ENCODE measurements at regions not wholly inside any gene's neighbourhood (a gene's known extent, or its start where the extent isn't known, plus 50 kb on each side); places are given as distances from the start of the nearest gene placed in this dataset.

GRCh38 chr6:148080315-148080714 lies 262.3 kb upstream of the SASH1 start:
- H3K36me3 ChIP-seq (ENCODE audit: control insufficient read depth, insufficient read depth, low read length) = no peaks in the 10 kb centered on the region
- H3K27ac ChIP-seq (ENCODE audit: low read length) = no peak overlapping the region
- WGBS (ENCODE audit: insufficient coverage, low lambda C conversion rate) = no CpG with 5 or more reads among the region's 1 CpG
- H3K4me3 ChIP-seq (ENCODE audit: low read length) = no peak overlapping the region
- DNase-seq = no peak
- H3K4me1 ChIP-seq (ENCODE audit: control insufficient read depth, insufficient read depth, low read length) = no peaks in the 10 kb centered on the region
- H3K27me3 ChIP-seq (ENCODE audit: control insufficient read depth, insufficient read depth, low read length) = no peaks in the 10 kb centered on the region
- no peaks in the 10 kb centered on the region for H3K9me3 ChIP-seq (ENCODE audit: control insufficient read depth, low read depth, low read length)

GRCh38 chr6:148081076-148081475 lies 261.6 kb upstream of the SASH1 start:
- no peak overlapping the region for H3K27ac ChIP-seq (ENCODE audit: low read length)
- DNase-seq = no peak
- no peaks in the 10 kb centered on the region for H3K9me3 ChIP-seq (ENCODE audit: control insufficient read depth, low read depth, low read length)
- no peaks in the 10 kb centered on the region for H3K36me3 ChIP-seq (ENCODE audit: control insufficient read depth, insufficient read depth, low read length)
- no peaks in the 10 kb centered on the region for H3K27me3 ChIP-seq (ENCODE audit: control insufficient read depth, insufficient read depth, low read length)
- no peaks in the 10 kb centered on the region for H3K4me1 ChIP-seq (ENCODE audit: control insufficient read depth, insufficient read depth, low read length)
- WGBS (ENCODE audit: insufficient coverage, low lambda C conversion rate) = 100% methylated on average over 4 of the region's 7 CpGs
- no peak overlapping the region for H3K4me3 ChIP-seq (ENCODE audit: low read length)

- Histone ChIP-seq H3K9me3 (ENCODE audit: control insufficient read depth, low read depth, low read length) (no peaks in the 10 kb centered on the region), H3K36me3 (ENCODE audit: control insufficient read depth, insufficient read depth, low read length) (no peaks in the 10 kb centered on the region), H3K4me1 (ENCODE audit: control insufficient read depth, insufficient read depth, low read length) (no peaks in the 10 kb centered on the region), H3K27me3 (ENCODE audit: control insufficient read depth, insufficient read depth, low read length) (no peaks in the 10 kb centered on the region), H3K27ac (ENCODE audit: low read length) (no peak overlapping the region), H3K4me3 (ENCODE audit: low read length) (no peak overlapping the region)
- WGBS (ENCODE audit: insufficient coverage, low lambda C conversion rate) = 17% methylated on average over 1 of the region's 2 CpGs
- no peak for DNase-seq
Measured at GRCh38 chr6:148082044-148082443, 260.6 kb upstream of the SASH1 start.

GRCh38 chr6:148082696-148083095 lies 259.9 kb upstream of the SASH1 start:
- H3K27me3 ChIP-seq (ENCODE audit: control insufficient read depth, insufficient read depth, low read length) = no peaks in the 10 kb centered on the region
- 75% methylated on average over 1 of the region's 2 CpGs for WGBS (ENCODE audit: insufficient coverage, low lambda C conversion rate)
- H3K9me3 ChIP-seq (ENCODE audit: control insufficient read depth, low read depth, low read length) = no peaks in the 10 kb centered on the region
- H3K4me3 ChIP-seq (ENCODE audit: low read length) = no peak overlapping the region
- no peaks in the 10 kb centered on the region for H3K36me3 ChIP-seq (ENCODE audit: control insufficient read depth, insufficient read depth, low read length)
- no peak for DNase-seq
- no peaks in the 10 kb centered on the region for H3K4me1 ChIP-seq (ENCODE audit: control insufficient read depth, insufficient read depth, low read length)
- H3K27ac ChIP-seq (ENCODE audit: low read length) = no peak overlapping the region

- Histone ChIP-seq H3K4me1 (ENCODE audit: control insufficient read depth, insufficient read depth, low read length) (no peaks in the 10 kb centered on the region), H3K9me3 (ENCODE audit: control insufficient read depth, low read depth, low read length) (peaks cover 7% of the 10 kb centered on the region), H3K27me3 (ENCODE audit: control insufficient read depth, insufficient read depth, low read length) (no peaks in the 10 kb centered on the region), H3K36me3 (ENCODE audit: control insufficient read depth, insufficient read depth, low read length) (no peaks in the 10 kb centered on the region), H3K27ac (ENCODE audit: low read length) (no peak overlapping the region), H3K4me3 (ENCODE audit: low read length) (no peak overlapping the region)
- 100% methylated on average over 2 of the region's 3 CpGs for WGBS (ENCODE audit: insufficient coverage, low lambda C conversion rate)
- DNase-seq = no peak
Measured at GRCh38 chr6:148085631-148086331, 256.9 kb upstream of the SASH1 start.

- Histone ChIP-seq H3K36me3 (ENCODE audit: control insufficient read depth, insufficient read depth, low read length) (no peaks in the 10 kb centered on the region), H3K4me1 (ENCODE audit: control insufficient read depth, insufficient read depth, low read length) (no peaks in the 10 kb centered on the region), H3K4me3 (ENCODE audit: low read length) (no peak overlapping the region), H3K27me3 (ENCODE audit: control insufficient read depth, insufficient read depth, low read length) (no peaks in the 10 kb centered on the region), H3K27ac (ENCODE audit: low read length) (no peak overlapping the region), H3K9me3 (ENCODE audit: control insufficient read depth, low read depth, low read length) (peaks cover 12% of the 10 kb centered on the region)
- no CpG with 5 or more reads among the region's 1 CpG for WGBS (ENCODE audit: insufficient coverage, low lambda C conversion rate)
- DNase-seq = no peak
Measured at GRCh38 chr6:148086386-148086785, 256.3 kb upstream of the SASH1 start.

GRCh38 chr6:148086843-148087242 lies 255.8 kb upstream of the SASH1 start:
- DNase-seq = no peak
- WGBS (ENCODE audit: insufficient coverage, low lambda C conversion rate) = no CpG with 5 or more reads among the region's 3 CpGs
- H3K27me3 ChIP-seq (ENCODE audit: control insufficient read depth, insufficient read depth, low read length) = no peaks in the 10 kb centered on the region

GRCh38 chr6:148087659-148088058 lies 255.0 kb upstream of the SASH1 start:
- Histone ChIP-seq H3K27me3 (ENCODE audit: control insufficient read depth, insufficient read depth, low read length) (no peaks in the 10 kb centered on the region), H3K4me3 (ENCODE audit: low read length) (no peak overlapping the region), H3K27ac (ENCODE audit: low read length) (no peak overlapping the region), H3K9me3 (ENCODE audit: control insufficient read depth, low read depth, low read length) (peaks cover 19% of the 10 kb centered on the region), H3K4me1 (ENCODE audit: control insufficient read depth, insufficient read depth, low read length) (no peaks in the 10 kb centered on the region), H3K36me3 (ENCODE audit: control insufficient read depth, insufficient read depth, low read length) (no peaks in the 10 kb centered on the region)
- WGBS (ENCODE audit: insufficient coverage, low lambda C conversion rate) = 80% methylated on average over 3 of the region's 3 CpGs
- DNase-seq = no peak

More at GRCh38 chr6:148086843-148087242, 255.8 kb upstream of the SASH1 start:
- H3K4me1 ChIP-seq (ENCODE audit: control insufficient read depth, insufficient read depth, low read length) = no peaks in the 10 kb centered on the region
- peaks cover 13% of the 10 kb centered on the region for H3K9me3 ChIP-seq (ENCODE audit: control insufficient read depth, low read depth, low read length)
- no peaks in the 10 kb centered on the region for H3K36me3 ChIP-seq (ENCODE audit: control insufficient read depth, insufficient read depth, low read length)
- H3K27ac ChIP-seq (ENCODE audit: low read length) = no peak overlapping the region
- no peak overlapping the region for H3K4me3 ChIP-seq (ENCODE audit: low read length)

- 100% methylated on average over 1 of the region's 2 CpGs for WGBS (ENCODE audit: insufficient coverage, low lambda C conversion rate)
- no peaks in the 10 kb centered on the region for H3K4me1 ChIP-seq (ENCODE audit: control insufficient read depth, insufficient read depth, low read length)
- H3K27me3 ChIP-seq (ENCODE audit: control insufficient read depth, insufficient read depth, low read length) = no peaks in the 10 kb centered on the region
- H3K27ac ChIP-seq (ENCODE audit: low read length) = no peak overlapping the region
- no peak overlapping the region for H3K4me3 ChIP-seq (ENCODE audit: low read length)
- no peak for DNase-seq
- peaks cover 19% of the 10 kb centered on the region for H3K9me3 ChIP-seq (ENCODE audit: control insufficient read depth, low read depth, low read length)
- no peaks in the 10 kb centered on the region for H3K36me3 ChIP-seq (ENCODE audit: control insufficient read depth, insufficient read depth, low read length)
Measured at GRCh38 chr6:148090326-148090725, 252.3 kb upstream of the SASH1 start.

GRCh38 chr6:148091394-148091793 lies 251.2 kb upstream of the SASH1 start:
- H3K27ac ChIP-seq (ENCODE audit: low read length) = no peak overlapping the region
- H3K27me3 ChIP-seq (ENCODE audit: control insufficient read depth, insufficient read depth, low read length) = no peaks in the 10 kb centered on the region
- DNase-seq = no peak
- no peaks in the 10 kb centered on the region for H3K4me1 ChIP-seq (ENCODE audit: control insufficient read depth, insufficient read depth, low read length)
- H3K4me3 ChIP-seq (ENCODE audit: low read length) = no peak overlapping the region
- peaks cover 19% of the 10 kb centered on the region for H3K9me3 ChIP-seq (ENCODE audit: control insufficient read depth, low read depth, low read length)
- no peaks in the 10 kb centered on the region for H3K36me3 ChIP-seq (ENCODE audit: control insufficient read depth, insufficient read depth, low read length)

- Histone ChIP-seq H3K36me3 (ENCODE audit: control insufficient read depth, insufficient read depth, low read length) (no peaks in the 10 kb centered on the region), H3K27me3 (ENCODE audit: control insufficient read depth, insufficient read depth, low read length) (no peaks in the 10 kb centered on the region), H3K4me1 (ENCODE audit: control insufficient read depth, insufficient read depth, low read length) (no peaks in the 10 kb centered on the region), H3K9me3 (ENCODE audit: control insufficient read depth, low read depth, low read length) (no peaks in the 10 kb centered on the region), H3K4me3 (ENCODE audit: low read length) (no peak overlapping the region), H3K27ac (ENCODE audit: low read length) (no peak overlapping the region)
- no peak for DNase-seq
- 100% methylated on average over 4 of the region's 8 CpGs for WGBS (ENCODE audit: insufficient coverage, low lambda C conversion rate)
Measured at GRCh38 chr6:148103436-148103835, 239.2 kb upstream of the SASH1 start.

All from large intestine (tissue), 3 donors.